ENCODE measurements at regions not wholly inside any gene's neighbourhood (a gene's known extent, or its start where the extent isn't known, plus 50 kb on each side); places are given as distances from the start of the nearest gene placed in this dataset.

- TF ChIP-seq ISL1 (CRISPR knock-in tag; IDR thresholded peaks at IDR 0.05) (peak; percentile 40; the same call in 1 of the 2 replicates), ESRRG (CRISPR knock-in tag; IDR thresholded peaks at IDR 0.05) (no peak)
Measured at GRCh38 chr5:89686081-89686765, 723.3 kb downstream of the CETN3 start.

DNA sequence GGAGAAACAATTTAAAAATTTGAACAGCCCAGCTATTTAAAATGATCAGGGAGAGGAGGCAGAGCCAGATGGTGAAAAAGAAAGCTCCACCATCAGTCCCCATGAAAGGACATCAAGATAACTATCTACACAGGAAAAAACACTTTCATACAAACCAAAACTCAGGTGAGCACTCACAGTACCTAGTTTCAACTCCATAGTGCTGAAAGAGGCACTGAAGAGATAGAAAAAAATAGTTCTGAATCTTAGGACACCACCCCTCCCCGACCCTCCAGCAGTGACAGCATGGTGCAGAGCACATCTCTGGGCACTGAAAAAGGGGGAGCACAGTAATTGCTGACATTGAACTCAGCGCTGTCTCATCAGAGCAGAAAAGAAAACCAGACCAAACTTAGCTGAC, 732.9 kb downstream of the CETN3 start:
- TF ChIP-seq OSR1 (CRISPR knock-in tag; IDR thresholded peaks at IDR 0.05) (no peak), TCF4 (CRISPR knock-in tag; IDR thresholded peaks at IDR 0.05; ENCODE audit: borderline replicate concordance) (no peak), ZC3H10 (CRISPR knock-in tag; IDR thresholded peaks at IDR 0.05) (no peak), PATZ1 (CRISPR knock-in tag; IDR thresholded peaks at IDR 0.05; ENCODE audit: borderline replicate concordance) (no peak), CSDC2 (CRISPR knock-in tag; IDR thresholded peaks at IDR 0.05) (no peak), RARB (CRISPR knock-in tag; IDR thresholded peaks at IDR 0.05) (no peak)
- TF ChIP-seq, protein P1, sequence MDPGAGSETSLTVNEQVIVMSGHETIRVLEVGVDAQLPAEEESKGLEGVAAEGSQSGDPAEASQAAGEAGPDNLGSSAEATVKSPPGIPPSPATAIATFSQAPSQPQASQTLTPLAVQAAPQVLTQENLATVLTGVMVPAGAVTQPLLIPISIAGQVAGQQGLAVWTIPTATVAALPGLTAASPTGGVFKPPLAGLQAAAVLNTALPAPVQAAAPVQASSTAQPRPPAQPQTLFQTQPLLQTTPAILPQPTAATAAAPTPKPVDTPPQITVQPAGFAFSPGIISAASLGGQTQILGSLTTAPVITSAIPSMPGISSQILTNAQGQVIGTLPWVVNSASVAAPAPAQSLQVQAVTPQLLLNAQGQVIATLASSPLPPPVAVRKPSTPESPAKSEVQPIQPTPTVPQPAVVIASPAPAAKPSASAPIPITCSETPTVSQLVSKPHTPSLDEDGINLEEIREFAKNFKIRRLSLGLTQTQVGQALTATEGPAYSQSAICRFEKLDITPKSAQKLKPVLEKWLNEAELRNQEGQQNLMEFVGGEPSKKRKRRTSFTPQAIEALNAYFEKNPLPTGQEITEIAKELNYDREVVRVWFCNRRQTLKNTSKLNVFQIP (CRISPR knock-in tag; IDR thresholded peaks at IDR 0.05; ENCODE audit: borderline replicate concordance, low read depth): no peak
- TF ChIP-seq, protein P2, sequence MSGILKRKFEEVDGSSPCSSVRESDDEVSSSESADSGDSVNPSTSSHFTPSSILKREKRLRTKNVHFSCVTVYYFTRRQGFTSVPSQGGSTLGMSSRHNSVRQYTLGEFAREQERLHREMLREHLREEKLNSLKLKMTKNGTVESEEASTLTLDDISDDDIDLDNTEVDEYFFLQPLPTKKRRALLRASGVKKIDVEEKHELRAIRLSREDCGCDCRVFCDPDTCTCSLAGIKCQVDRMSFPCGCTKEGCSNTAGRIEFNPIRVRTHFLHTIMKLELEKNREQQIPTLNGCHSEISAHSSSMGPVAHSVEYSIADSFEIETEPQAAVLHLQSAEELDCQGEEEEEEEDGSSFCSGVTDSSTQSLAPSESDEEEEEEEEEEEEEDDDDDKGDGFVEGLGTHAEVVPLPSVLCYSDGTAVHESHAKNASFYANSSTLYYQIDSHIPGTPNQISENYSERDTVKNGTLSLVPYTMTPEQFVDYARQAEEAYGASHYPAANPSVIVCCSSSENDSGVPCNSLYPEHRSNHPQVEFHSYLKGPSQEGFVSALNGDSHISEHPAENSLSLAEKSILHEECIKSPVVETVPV (CRISPR knock-in tag; IDR thresholded peaks at IDR 0.05): no peak
- TF ChIP-seq, protein P3, sequence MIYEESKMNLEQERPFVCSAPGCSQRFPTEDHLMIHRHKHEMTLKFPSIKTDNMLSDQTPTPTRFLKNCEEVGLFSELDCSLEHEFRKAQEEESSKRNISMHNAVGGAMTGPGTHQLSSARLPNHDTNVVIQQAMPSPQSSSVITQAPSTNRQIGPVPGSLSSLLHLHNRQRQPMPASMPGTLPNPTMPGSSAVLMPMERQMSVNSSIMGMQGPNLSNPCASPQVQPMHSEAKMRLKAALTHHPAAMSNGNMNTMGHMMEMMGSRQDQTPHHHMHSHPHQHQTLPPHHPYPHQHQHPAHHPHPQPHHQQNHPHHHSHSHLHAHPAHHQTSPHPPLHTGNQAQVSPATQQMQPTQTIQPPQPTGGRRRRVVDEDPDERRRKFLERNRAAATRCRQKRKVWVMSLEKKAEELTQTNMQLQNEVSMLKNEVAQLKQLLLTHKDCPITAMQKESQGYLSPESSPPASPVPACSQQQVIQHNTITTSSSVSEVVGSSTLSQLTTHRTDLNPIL (CRISPR knock-in tag; IDR thresholded peaks at IDR 0.05; ENCODE audit: low read depth): no peak
- ATAC-seq: no peak

More at GRCh38 chr5:89686081-89686765, 723.3 kb downstream of the CETN3 start:
- ATAC-seq: no peak

DNA sequence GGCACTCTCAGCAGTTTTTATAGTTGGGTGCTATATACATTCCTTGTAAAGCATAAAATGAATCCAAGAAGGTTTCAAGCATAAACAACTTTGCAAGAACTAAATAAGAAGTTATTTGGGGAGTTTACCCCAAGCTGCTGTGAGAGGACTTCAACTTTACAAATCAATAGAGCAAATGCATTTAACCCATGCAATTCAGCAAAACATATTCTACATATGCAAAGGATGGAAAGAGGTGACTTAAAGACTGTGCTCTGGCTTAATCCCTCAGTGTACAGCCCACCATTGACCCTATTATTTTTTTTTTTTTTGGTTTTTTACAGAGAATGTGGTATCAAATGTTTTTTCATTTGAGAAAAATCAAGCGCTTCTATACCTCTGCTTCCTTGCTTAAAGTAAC, 736.5 kb downstream of the CETN3 start:
- TF ChIP-seq ZNF8 (CRISPR knock-in tag; IDR thresholded peaks at IDR 0.05) (no peak), PPARA (CRISPR knock-in tag; IDR thresholded peaks at IDR 0.05; ENCODE audit: borderline replicate concordance) (no peak), TOX (CRISPR knock-in tag; IDR thresholded peaks at IDR 0.05; ENCODE audit: borderline replicate concordance) (no peak), OSR1 (CRISPR knock-in tag; IDR thresholded peaks at IDR 0.05) (no peak), BACH2 (CRISPR knock-in tag; IDR thresholded peaks at IDR 0.05; ENCODE audit: borderline replicate concordance) (no peak), ESRRG (CRISPR knock-in tag; IDR thresholded peaks at IDR 0.05) (no peak), ARNTL (CRISPR knock-in tag; IDR thresholded peaks at IDR 0.05; ENCODE audit: borderline replicate concordance, low read depth) (no peak), ZNF70 (CRISPR knock-in tag; IDR thresholded peaks at IDR 0.05) (no peak), ISL1 (CRISPR knock-in tag; IDR thresholded peaks at IDR 0.05) (no peak), ZFP30 (CRISPR knock-in tag; IDR thresholded peaks at IDR 0.05) (no peak), TSHZ2 (CRISPR knock-in tag; IDR thresholded peaks at IDR 0.05) (no peak), ZFP3 (CRISPR knock-in tag; IDR thresholded peaks at IDR 0.05) (no peak), GLIS3 (CRISPR knock-in tag; IDR thresholded peaks at IDR 0.05) (no peak), CSDC2 (CRISPR knock-in tag; IDR thresholded peaks at IDR 0.05) (no peak), ZC3H10 (CRISPR knock-in tag; IDR thresholded peaks at IDR 0.05) (no peak), TCF4 (CRISPR knock-in tag; IDR thresholded peaks at IDR 0.05; ENCODE audit: borderline replicate concordance) (no peak), RARB (CRISPR knock-in tag; IDR thresholded peaks at IDR 0.05) (no peak)
- TF ChIP-seq, protein P3 (CRISPR knock-in tag; IDR thresholded peaks at IDR 0.05; ENCODE audit: low read depth): no peak
- TF ChIP-seq, protein P1 (CRISPR knock-in tag; IDR thresholded peaks at IDR 0.05; ENCODE audit: borderline replicate concordance, low read depth): no peak
- TF ChIP-seq, protein P2 (CRISPR knock-in tag; IDR thresholded peaks at IDR 0.05): no peak
- ATAC-seq: no peak
